IMR-90 (cell line): ENCODE measurements at regions not wholly inside any gene's neighbourhood (a gene's known extent, or its start where the extent isn't known, plus 50 kb on each side); places are given as distances from the start of the nearest gene placed in this dataset.

Experiments
- ATAC-seq: fragments of 200-7000 bp; cut with Tn5 transposase; 2 replicates; pipeline ENCODE4 v1.9.1; 2020; ENCODE audit warnings: low read depth, mild to moderate bottlenecking, moderate library complexity
- BruUV-seq: library from RNA; stranded (reverse); fragments of 400-500 nt; replicated peaks from 2 replicates; lab custom pipeline; 2021; lab: Mats Ljungman, UMichigan
- CTCF ChIA-PET: fragments of 300-600 bp; formaldehyde crosslinking; extraction: SDS; loops from one replicate; lab custom pipeline; 2021; ENCODE audit warnings: antibody characterized with exemption; lab: Yijun Ruan, JAX
- POLR2A ChIA-PET: fragments of 300-600 bp; sonication (Branson Sonifier 250); formaldehyde crosslinking; loops from one replicate; lab custom pipeline; 2022; ENCODE audit warnings: antibody characterized with exemption; ENCODE audit not compliant: unreplicated experiment; lab: Charles Lee
- DNase-seq: peaks from one replicate; pipeline ENCODE4 v3.0.0; 2013
- H2AFZ ChIP-seq: replicated peaks from 2 replicates; pipeline ENCODE3; 2013; ENCODE audit warnings: low read length, mild to moderate bottlenecking; ENCODE audit not compliant: poor library complexity
- H2AK5ac ChIP-seq: 2 replicates; pipeline ENCODE4 v1.6.1; 2013; ENCODE audit warnings: low read depth, low read length, inconsistent platforms
- H2AK9ac ChIP-seq: replicated peaks from 2 replicates; pipeline ENCODE3; 2013; ENCODE audit warnings: mild to moderate bottlenecking, low read depth, low read length, moderate library complexity; ENCODE audit not compliant: poor library complexity
- H2BK120ac ChIP-seq: 2 replicates; pipeline ENCODE4 v1.6.1; 2013; ENCODE audit warnings: low read depth, low read length, inconsistent platforms
- H2BK15ac ChIP-seq: 3 replicates; pipeline ENCODE4 v1.6.1; 2013; ENCODE audit warnings: low read depth, low read length, inconsistent platforms
- H2BK20ac ChIP-seq: 2 replicates; pipeline ENCODE4 v1.6.1; 2013; ENCODE audit warnings: low read depth, mild to moderate bottlenecking, inconsistent platforms, low read length, moderate library complexity
- H2BK5ac ChIP-seq: 2 replicates; pipeline ENCODE4 v1.6.1; 2013; ENCODE audit warnings: mild to moderate bottlenecking, low read depth, low read length, inconsistent platforms; ENCODE audit not compliant: poor library complexity, severe bottlenecking
- H3K14ac ChIP-seq: replicated peaks from 2 replicates; pipeline ENCODE4 v1.6.1; 2013; ENCODE audit warnings: low read depth, low read length, inconsistent platforms
- H3K18ac ChIP-seq: 2 replicates; pipeline ENCODE4 v1.6.1; 2013; ENCODE audit warnings: low read depth, low read length, control low read depth
- H3K23ac ChIP-seq: 2 replicates; pipeline ENCODE4 v1.6.1; 2013; ENCODE audit warnings: low read depth, low read length, inconsistent platforms
- H3K27ac ChIP-seq: 2 replicates; pipeline ENCODE4 v1.5.1; 2013; ENCODE audit warnings: mild to moderate bottlenecking, control low read depth, low read length; ENCODE audit not compliant: insufficient read depth
- H3K27me3 ChIP-seq: 2 replicates; pipeline ENCODE4 v1.6.1; 2013; ENCODE audit warnings: low read length; ENCODE audit not compliant: control insufficient read depth, insufficient read depth
- H3K36me3 ChIP-seq: 2 replicates; pipeline ENCODE4 v1.6.1; 2013; ENCODE audit warnings: low read length, mixed read lengths; ENCODE audit not compliant: control insufficient read depth, insufficient read depth
- H3K4ac ChIP-seq: 2 replicates; pipeline ENCODE4 v1.6.1; 2013; ENCODE audit warnings: low read depth, low read length, inconsistent platforms
- H3K4me1 ChIP-seq: 2 replicates; pipeline ENCODE4 v1.6.1; 2013; ENCODE audit warnings: low read length, mixed read lengths; ENCODE audit not compliant: control insufficient read depth, insufficient read depth
- H3K4me2 ChIP-seq: 2 replicates; pipeline ENCODE4 v1.6.1; 2013; ENCODE audit warnings: low read depth, mild to moderate bottlenecking, control low read depth, low read length, moderate library complexity
- H3K4me3 ChIP-seq: 2 replicates; pipeline ENCODE4 v1.5.1; 2013; ENCODE audit warnings: low read depth, mild to moderate bottlenecking, control low read depth, low read length, moderate library complexity; ENCODE audit not compliant: insufficient read depth
- H3K56ac ChIP-seq: 2 replicates; pipeline ENCODE4 v1.6.1; 2013; ENCODE audit warnings: low read length, inconsistent platforms; ENCODE audit not compliant: insufficient read depth; ENCODE audit errors: extremely low read depth
- H3K79me1 ChIP-seq, 2 experiments: 2 replicates each; pipeline ENCODE4 v1.6.1; 2013; ENCODE audit warnings: low read length in 2 of 2, inconsistent platforms in 1 of 2, low read depth in 1 of 2
- H3K9ac ChIP-seq: 2 replicates; pipeline ENCODE4 v1.6.1; 2013; ENCODE audit warnings: low read depth, low read length, control low read depth
- H3K9me1 ChIP-seq: 2 replicates; pipeline ENCODE4 v1.6.1; 2013; ENCODE audit warnings: low read length, inconsistent platforms; ENCODE audit not compliant: insufficient read depth
- H3K9me3 ChIP-seq: 2 replicates; pipeline ENCODE4 v1.6.1; 2013; ENCODE audit warnings: low read length; ENCODE audit not compliant: control insufficient read depth, insufficient read depth
- H4K20me1 ChIP-seq: 2 replicates; pipeline ENCODE4 v1.6.1; 2013; ENCODE audit warnings: low read length, inconsistent platforms; ENCODE audit not compliant: insufficient read depth
- H4K5ac ChIP-seq: 2 replicates; pipeline ENCODE4 v1.6.1; 2013; ENCODE audit warnings: mild to moderate bottlenecking, low read depth, low read length, control low read depth
- H4K8ac ChIP-seq, 2 experiments: 2 replicates each; pipeline ENCODE4 v1.6.1; 2013; ENCODE audit warnings: low read depth in 2 of 2, low read length in 2 of 2, control low read depth in 1 of 2, inconsistent platforms in 1 of 2
- H4K91ac ChIP-seq: 2 replicates; pipeline ENCODE4 v1.6.1; 2013; ENCODE audit warnings: low read depth, low read length, inconsistent platforms; ENCODE audit not compliant: insufficient read depth
- BHLHE40 ChIP-seq: fragments of 150-350 bp; IDR thresholded peaks from 2 replicates; pipeline ENCODE4 v1.6.1; 2016; ENCODE audit warnings: mild to moderate bottlenecking, low read depth, low read length
- CEBPB ChIP-seq: IDR thresholded peaks from 2 replicates; pipeline ENCODE4 v1.6.1; 2012; ENCODE audit warnings: low read depth, low read length, improper control_type of control experiment
- CHD1 ChIP-seq: IDR thresholded peaks from 2 replicates; pipeline ENCODE4 v1.6.1; 2012; ENCODE audit warnings: low read depth, low read length, improper control_type of control experiment
- CTCF ChIP-seq: conservative IDR thresholded peaks from 2 replicates; pipeline ENCODE4 v1.5.1; 2012; ENCODE audit warnings: mild to moderate bottlenecking, low read depth, low read length, improper control_type of control experiment
- FOS ChIP-seq: fragments of 150-350 bp; IDR thresholded peaks from 2 replicates; pipeline ENCODE4 v1.6.1; 2016; ENCODE audit warnings: low read depth, low read length
- MAFK ChIP-seq: IDR thresholded peaks from 2 replicates; pipeline ENCODE4 v1.6.1; 2012; ENCODE audit warnings: low read depth, low read length, improper control_type of control experiment
- MAZ ChIP-seq: IDR thresholded peaks from 2 replicates; pipeline ENCODE4 v1.6.1; 2012; ENCODE audit warnings: low read depth, mild to moderate bottlenecking, low read length, improper control_type of control experiment, moderate library complexity, borderline replicate concordance
- MXI1 ChIP-seq: IDR thresholded peaks from 2 replicates; pipeline ENCODE4 v1.6.1; 2012; ENCODE audit warnings: low read depth, mild to moderate bottlenecking, low read length, moderate library complexity, borderline replicate concordance
- NFE2L2 ChIP-seq: fragments of 150-350 bp; IDR thresholded peaks from 2 replicates; pipeline ENCODE4 v1.6.1; 2016; ENCODE audit warnings: low read depth, mild to moderate bottlenecking, low read length
- POLR2A ChIP-seq: IDR thresholded peaks from 2 replicates; pipeline ENCODE4 v1.6.1; 2012; ENCODE audit warnings: mild to moderate bottlenecking, low read depth, low read length
- RAD21 ChIP-seq: IDR thresholded peaks from 2 replicates; pipeline ENCODE4 v1.6.1; 2012; ENCODE audit warnings: low read length, improper control_type of control experiment
- RCOR1 ChIP-seq: IDR thresholded peaks from 2 replicates; pipeline ENCODE4 v1.6.1; 2012; ENCODE audit warnings: mild to moderate bottlenecking, low read length, improper control_type of control experiment; ENCODE audit not compliant: insufficient replicate concordance
- RFX5 ChIP-seq: IDR thresholded peaks from 2 replicates; pipeline ENCODE4 v1.8.0; 2012; ENCODE audit warnings: low read depth, mild to moderate bottlenecking, low read length, moderate library complexity
- SMC3 ChIP-seq: fragments of 150-350 bp; IDR thresholded peaks from 2 replicates; pipeline ENCODE4 v1.6.1; 2016; ENCODE audit warnings: low read depth, mild to moderate bottlenecking, antibody characterized with exemption, low read length, moderate library complexity
- USF2 ChIP-seq: fragments of 150-350 bp; IDR thresholded peaks from 2 replicates; pipeline ENCODE4 v1.6.1; 2017; ENCODE audit warnings: mild to moderate bottlenecking, antibody characterized with exemption, low read length, low read depth
- WGBS, 2 experiments: methylation state at CpG; one replicate each; pipeline versions ENCODE4 v1.1.5 to v1.1.7; 2013; ENCODE audit warnings: missing lambda C conversion rate in 2 of 2; ENCODE audit not compliant: insufficient read length in 1 of 2; ENCODE audit errors: extremely low coverage in 2 of 2; 5-methylcytosine and 5-hydroxymethylcytosine counted together
- dilution Hi-C: fragments of 300-500 bp; cut with HindIII; formaldehyde crosslinking; loops from one replicate; pipeline ENCODE4 v1.14.3; 2018; ENCODE audit warnings: low sequenced_read_pairs; ENCODE audit not compliant: unreplicated experiment
- in situ Hi-C: fragments of 300-500 bp; cut with MboI; formaldehyde crosslinking; loops from 3 replicates; pipeline ENCODE4 v1.14.3; 2019; ENCODE audit warnings: low sequenced_read_pairs, inconsistent platforms, mixed read lengths
- intact Hi-C: fragments of 100-400 bp; cut with micrococcal nuclease; formaldehyde crosslinking; loops from 2 replicates; pipeline ENCODE4 v1.10.0; 2022
- TF ChIP-seq, protein P1 (sequence below): fragments of 150-350 bp; IDR thresholded peaks from 2 replicates; pipeline ENCODE4 v1.6.1; 2016; ENCODE audit warnings: low read depth, mild to moderate bottlenecking, low read length, moderate library complexity, borderline replicate concordance

- intact Hi-C loops: no loop called here
- no peak overlapping the region for H3K56ac ChIP-seq
- dilution Hi-C loops: no loop called here
- in situ Hi-C loops: no loop called here
- H4K8ac ChIP-seq: no peak overlapping the region
- H3K23ac ChIP-seq: no peak overlapping the region
- H2BK5ac ChIP-seq: no peak overlapping the region
- H3K4me3 ChIP-seq: no peak overlapping the region
- H4K5ac ChIP-seq: no peak overlapping the region
- TF ChIP-seq, protein P1, sequence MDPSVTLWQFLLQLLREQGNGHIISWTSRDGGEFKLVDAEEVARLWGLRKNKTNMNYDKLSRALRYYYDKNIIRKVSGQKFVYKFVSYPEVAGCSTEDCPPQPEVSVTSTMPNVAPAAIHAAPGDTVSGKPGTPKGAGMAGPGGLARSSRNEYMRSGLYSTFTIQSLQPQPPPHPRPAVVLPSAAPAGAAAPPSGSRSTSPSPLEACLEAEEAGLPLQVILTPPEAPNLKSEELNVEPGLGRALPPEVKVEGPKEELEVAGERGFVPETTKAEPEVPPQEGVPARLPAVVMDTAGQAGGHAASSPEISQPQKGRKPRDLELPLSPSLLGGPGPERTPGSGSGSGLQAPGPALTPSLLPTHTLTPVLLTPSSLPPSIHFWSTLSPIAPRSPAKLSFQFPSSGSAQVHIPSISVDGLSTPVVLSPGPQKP: no peak
- TF ChIP-seq FOS (no peak), RFX5 (no peak), POLR2A (no peak), CEBPB (no peak), MAFK (no peak), CHD1 (no peak), NFE2L2 (no peak), RAD21 (no peak), SMC3 (no peak), CTCF (no peak), RCOR1 (no peak), MXI1 (no peak), MAZ (no peak), USF2 (no peak), BHLHE40 (no peak)
- H3K36me3 ChIP-seq: no peaks in the 10 kb centered on the region
- ChIA-PET POLR2A (no interaction called here), CTCF (no interaction called here)
- DNase-seq (no peak), ATAC-seq (no peak)
- no peaks in the 10 kb centered on the region for H3K9me1 ChIP-seq
- no peak overlapping the region for H3K4ac ChIP-seq
- H3K4me2 ChIP-seq: no peak overlapping the region
- H4K20me1 ChIP-seq: no peaks in the 10 kb centered on the region
- H3K14ac ChIP-seq: no peak overlapping the region
- no peaks in the 10 kb centered on the region for H3K9me3 ChIP-seq
- no peak overlapping the region for H3K27ac ChIP-seq
- no peak overlapping the region for H2BK15ac ChIP-seq
- no peak overlapping the region for H2AK9ac ChIP-seq
- H2BK20ac ChIP-seq: no peak overlapping the region
- H3K18ac ChIP-seq: no peak overlapping the region
- no peaks in the 10 kb centered on the region for H3K27me3 ChIP-seq
- no peak overlapping the region for H2BK120ac ChIP-seq
- H3K79me1 ChIP-seq: no peaks in the 10 kb centered on the region
- no peak overlapping the region for H3K9ac ChIP-seq
- H2AFZ ChIP-seq: no peak overlapping the region
- H2AK5ac ChIP-seq: no peak overlapping the region
- H3K4me1 ChIP-seq: no peaks in the 10 kb centered on the region
- H4K91ac ChIP-seq: no peak overlapping the region
- BruUV-seq: no TSS peak
- no CpG with 5 or more reads among the region's 1 CpG for WGBS, 2 experiments
These were observed 147.0 kb upstream of the VEPH1 start for GRCh38 chr3:157650172-157650571.
